NK-92 treated with Interleukin-12 subunit alpha and Interleukin-12 subunit beta, amount 100 ng/mL, for 24 hours (cell line): ENCODE measurements at regions not wholly inside any gene's neighbourhood (a gene's known extent, or its start where the extent isn't known, plus 50 kb on each side); places are given as distances from the start of the nearest gene placed in this dataset.
"Not testable (repeated sequence)": the region's sequence is repeated elsewhere in the genome, so short reads cannot be mapped to it uniquely, and the experiment has no call there.

Experiments
- DNase-seq: peaks from one replicate; lab custom pipeline; 2025; lab: John Stamatoyannopoulos, UW

DNA sequence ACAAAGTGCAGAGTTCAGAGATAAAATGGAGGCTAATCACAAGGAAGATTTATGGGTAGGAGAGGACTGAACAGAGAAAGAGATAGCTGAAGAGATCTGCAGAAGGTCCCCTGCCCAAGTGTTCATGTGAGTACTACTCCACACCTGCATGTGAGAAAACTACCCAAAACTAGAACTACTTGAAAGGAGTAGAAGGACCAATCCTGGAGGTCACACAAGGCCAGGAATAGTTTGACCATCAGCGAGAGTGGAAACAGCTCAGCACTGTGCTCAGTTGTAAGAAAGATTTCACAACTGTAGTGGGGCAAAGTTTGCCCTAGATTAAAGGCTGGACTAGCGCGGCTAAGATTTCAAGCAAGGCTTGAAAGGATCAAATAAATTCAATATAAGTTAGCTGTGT is 422.7 kb upstream of the LCORL start:
- DNase-seq, result no peak

DNA sequence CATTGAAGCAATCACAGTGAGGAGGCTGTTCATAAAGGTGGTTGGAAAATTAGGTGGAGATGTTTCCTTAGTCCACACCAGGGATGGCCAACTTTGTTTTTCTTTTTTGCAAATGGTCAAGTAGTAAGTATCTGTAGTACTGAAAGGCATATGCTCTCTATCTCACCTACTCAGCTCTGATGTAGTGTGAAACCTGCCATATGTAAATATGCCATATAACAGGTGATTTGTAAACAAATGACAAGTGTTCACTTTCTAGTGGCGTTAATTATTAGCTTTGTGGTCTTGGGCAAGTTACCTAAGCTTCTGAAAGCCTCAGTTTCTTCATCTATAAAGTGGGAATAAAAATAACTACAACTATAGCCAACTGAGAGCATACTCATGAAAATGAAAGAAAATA is 421.4 kb upstream of the LCORL start:
- DNase-seq, result no peak

- DNase-seq, result no peak
These were observed 420.1 kb upstream of the LCORL start for GRCh38 chr4:18441676-18442075.

GRCh38 chr4:18441203-18441590 is 419.6 kb upstream of the LCORL start:
- no peak for DNase-seq

DNA sequence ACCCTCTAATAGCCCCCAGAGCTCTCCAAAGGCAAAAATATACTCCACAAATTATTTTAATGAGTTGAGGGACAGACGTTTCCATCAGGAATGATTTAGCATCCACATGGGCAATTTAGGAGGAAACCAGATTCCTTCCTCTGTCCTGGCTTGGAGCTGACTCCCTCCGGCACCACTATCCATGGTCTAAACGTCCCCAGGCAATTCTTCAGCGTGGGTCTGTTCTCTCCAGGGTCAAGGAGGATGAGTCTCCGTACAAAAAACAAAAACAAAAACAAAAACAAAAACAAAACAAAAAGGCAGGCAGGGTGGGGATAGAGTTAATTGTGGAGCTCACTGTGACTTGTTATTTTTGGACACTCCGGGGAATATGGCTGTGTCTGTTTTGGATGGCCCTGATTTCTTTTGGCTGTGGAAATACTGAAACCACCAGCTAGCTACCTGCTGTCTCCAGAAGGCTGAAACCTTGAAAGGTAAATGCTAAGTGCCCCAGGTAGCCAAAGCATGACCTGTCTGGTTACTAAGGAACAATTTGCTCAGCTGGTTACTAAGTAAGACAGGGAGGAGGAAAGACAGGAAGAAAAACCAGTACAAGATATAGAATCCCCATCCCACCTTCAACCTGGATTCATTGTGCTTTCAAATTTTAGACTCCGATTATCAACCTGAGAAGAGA is 419.1 kb upstream of the LCORL start:
- no peak for DNase-seq

DNA sequence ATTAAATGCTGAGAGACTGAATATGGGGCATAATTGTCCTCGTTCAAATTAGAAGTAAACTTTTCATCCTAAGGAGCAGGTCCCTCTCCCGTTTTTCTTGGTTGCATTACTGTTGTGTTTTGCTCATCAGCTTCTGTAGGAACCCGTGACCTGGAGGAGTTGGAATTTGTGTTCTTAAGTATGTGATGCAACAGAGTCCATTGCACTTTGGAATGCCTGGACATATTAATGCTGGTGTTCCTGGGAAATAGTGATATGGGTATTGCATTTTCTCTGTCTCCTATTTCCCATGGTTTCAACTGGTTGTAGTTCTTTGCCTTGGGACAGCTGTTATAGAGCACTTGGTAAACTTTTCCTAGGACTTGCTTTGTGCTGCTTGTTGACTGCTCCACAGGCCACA is 417.8 kb upstream of the LCORL start:
- DNase-seq, result no peak

GRCh38 chr4:18435781-18436180 is 414.2 kb upstream of the LCORL start:
- DNase-seq, result no peak

DNA sequence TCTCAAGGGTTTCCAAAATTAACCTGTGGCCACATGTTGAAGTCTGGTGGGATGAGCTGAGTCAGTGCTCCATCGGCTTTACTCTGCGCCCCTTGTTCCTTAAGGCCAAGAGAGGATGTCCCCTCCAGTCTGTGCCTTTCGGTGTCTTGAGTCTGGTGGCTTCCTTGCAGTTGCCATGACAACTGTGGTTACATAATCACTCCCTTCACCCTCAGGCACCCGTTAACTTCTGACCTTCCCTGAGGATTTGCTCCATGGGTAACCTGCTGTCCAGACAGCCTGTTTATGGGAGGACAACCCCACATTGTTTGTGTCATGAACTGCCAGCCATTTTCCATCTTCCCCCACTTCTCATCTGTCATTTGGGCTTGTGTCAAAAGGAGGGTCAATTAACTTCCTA is 401.1 kb upstream of the LCORL start:
- no peak for DNase-seq

- no peak for DNase-seq
These were observed 400.0 kb upstream of the LCORL start for GRCh38 chr4:18421519-18421918.

DNA sequence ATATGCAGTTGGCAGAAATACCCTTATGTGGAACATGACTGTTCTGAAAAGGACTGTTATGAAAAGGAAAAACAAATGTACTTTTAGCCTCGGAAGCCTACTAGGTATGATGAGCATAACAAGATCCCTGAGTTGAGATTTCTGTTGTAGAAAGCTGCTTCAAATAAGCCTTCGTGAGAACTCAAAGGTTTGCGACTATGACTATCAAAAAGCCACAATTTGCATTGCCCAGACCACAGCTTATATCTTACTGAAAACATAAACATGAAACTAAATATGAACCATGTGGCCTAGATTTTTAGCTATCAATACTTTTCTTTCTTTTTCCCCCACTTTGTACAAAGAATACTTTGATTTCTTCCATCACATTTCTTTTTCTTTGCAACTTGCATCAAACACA is 398.2 kb upstream of the LCORL start:
- DNase-seq, result no peak

DNA sequence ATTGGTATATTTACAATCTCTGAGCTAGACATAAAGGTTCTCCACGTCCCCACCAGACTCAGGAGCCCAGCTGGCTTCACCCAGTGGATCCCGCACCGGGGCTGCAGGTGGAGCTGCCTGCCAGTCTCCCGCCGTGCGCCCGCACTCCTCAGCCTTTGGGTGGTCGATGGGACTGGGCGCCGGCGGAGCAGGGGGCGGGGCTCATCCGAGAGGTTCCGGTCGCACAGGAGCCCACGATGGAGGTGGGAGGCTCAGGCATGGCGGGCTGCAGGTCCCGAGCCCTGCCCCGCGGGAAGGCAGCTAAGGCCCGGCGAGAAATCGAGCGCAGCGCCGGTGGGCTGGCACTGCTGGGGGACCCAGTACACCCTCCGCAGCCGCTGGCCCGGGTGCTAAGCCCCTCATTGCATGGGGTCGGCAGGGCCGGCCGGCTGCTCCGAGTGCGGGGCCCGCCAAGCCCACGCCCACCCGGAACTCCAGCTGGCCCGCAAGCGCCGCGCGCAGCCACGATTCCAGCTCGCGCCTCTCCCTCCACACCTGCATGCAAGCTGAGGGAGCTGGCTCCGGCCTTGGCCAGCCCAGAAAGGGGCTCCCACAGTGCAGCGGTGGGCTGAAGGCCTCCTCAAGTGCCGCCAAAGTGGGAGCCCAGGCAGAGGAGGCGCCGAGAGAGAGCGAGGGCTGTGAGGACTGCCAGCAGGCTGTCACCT is 396.8 kb upstream of the LCORL start:
- not testable (repeated sequence) for DNase-seq

- not testable (repeated sequence) for DNase-seq
These were observed 396.1 kb upstream of the LCORL start for GRCh38 chr4:18417651-18418050.

- no peak for DNase-seq
These were observed 384.7 kb upstream of the LCORL start for GRCh38 chr4:18406264-18406663.

DNA sequence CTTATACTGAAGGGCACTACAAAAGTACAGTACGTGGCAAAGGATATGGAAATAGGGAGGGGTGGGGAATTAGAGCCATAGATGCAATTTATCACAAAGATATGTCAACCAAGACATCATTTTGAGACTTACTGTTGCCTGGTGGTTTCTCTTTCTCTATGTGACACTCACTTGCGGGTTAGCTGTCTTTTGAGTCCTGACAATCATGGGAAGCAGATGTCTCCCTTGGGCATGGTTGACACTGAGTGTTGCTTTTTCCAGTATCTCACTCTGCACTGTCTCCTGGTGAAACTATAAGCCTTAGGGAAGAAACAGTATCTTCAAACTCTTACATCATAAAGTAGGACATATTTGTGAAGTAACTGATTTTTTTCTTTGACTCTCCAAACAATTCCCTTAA is 383.5 kb upstream of the LCORL start:
- no peak for DNase-seq

- DNase-seq, result no peak
These were observed 383.1 kb upstream of the LCORL start for GRCh38 chr4:18404642-18405041.

DNA sequence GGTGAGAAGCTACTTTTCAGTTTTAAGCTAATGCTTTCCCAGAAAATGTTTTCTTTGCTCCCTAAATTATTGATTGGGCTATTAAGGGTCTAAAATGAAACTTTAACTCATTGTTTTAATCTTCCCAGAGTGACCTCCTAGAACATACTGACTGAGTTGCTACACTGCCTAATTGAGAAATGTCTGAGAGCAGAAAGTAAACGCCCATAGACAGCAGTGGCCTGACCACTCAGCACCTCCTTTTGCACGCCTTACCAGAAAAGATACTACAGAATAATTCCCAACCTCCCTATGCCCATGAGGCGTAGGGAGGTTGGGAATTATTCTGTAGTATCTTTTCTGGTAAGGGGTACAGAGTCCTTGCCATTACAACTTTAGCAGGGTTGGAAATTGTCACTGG is 381.8 kb upstream of the LCORL start:
- no peak for DNase-seq

DNA sequence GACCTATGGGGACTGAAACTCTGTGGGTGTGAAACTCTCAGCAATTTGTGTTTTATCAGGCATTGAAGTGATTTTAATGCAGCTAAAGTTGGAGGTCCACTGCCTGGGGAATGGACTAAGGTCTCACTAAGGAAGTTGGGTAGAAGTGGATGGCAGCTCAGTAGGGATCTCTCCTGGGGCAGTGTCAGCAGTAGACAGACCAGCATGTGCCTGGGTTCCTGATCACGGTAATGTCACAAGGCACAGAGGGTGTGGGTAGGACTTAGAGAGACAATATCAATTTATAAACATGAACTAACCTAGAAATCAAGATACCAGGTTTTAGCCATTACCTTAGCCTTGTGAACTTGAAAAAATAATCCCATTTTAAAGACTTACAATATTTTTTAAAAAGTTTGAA is 380.3 kb upstream of the LCORL start:
- DNase-seq, result no peak

- DNase-seq, result no peak
These were observed 379.9 kb upstream of the LCORL start for GRCh38 chr4:18401425-18401824.

DNA sequence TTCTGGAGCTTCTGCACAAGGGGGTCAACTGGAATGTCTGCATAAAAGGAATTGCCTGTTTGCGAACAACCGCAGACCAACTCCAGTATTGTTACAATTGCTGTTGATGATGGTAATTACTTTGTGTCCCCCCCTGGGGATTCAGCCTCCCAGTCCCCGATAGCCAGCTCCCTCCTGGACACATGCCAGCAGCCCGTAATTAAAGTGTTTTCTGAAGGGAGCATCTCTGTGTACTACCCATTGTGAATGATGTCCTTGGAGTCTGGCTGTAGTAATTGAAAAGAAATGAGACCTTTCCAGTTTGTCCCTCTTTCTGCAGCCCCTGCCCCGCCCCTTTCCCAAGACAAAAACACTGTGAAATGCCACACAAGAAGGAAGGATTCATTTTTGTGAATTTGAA is 377.1 kb upstream of the LCORL start:
- no peak for DNase-seq

GRCh38 chr4:18397681-18398390 is 376.3 kb upstream of the LCORL start:
- no peak for DNase-seq

- no peak for DNase-seq
These were observed 373.1 kb upstream of the LCORL start for GRCh38 chr4:18394656-18395055.

- no peak for DNase-seq
These were observed 369.8 kb upstream of the LCORL start for GRCh38 chr4:18391354-18391728.

GRCh38 chr4:18390655-18391353 is 369.2 kb upstream of the LCORL start:
- no peak for DNase-seq
